SU-DHL-6 (cell line): ENCODE measurements at regions not wholly inside any gene's neighbourhood (a gene's known extent, or its start where the extent isn't known, plus 50 kb on each side); places are given as distances from the start of the nearest gene placed in this dataset.

Source experiments
- CTCF ChIP-seq: fragments of 200-600 bp; sonication (generic); IDR thresholded peaks from one replicate; pipeline ENCODE4 v1.5.1; 2017; ENCODE audit warnings: antibody characterized with exemption, mild to moderate bottlenecking, low read length, moderate library complexity; ENCODE audit not compliant: insufficient read depth, poor library complexity, severe bottlenecking
- EZH2phosphoT487 ChIP-seq: fragments of 200-600 bp; sonication (generic), shearing (Covaris generic); conservative IDR thresholded peaks from 2 replicates; pipeline ENCODE4 v1.6.1; 2018; ENCODE audit warnings: mild to moderate bottlenecking, antibody characterized with exemption, low read length, moderate library complexity, mixed read lengths

- TF ChIP-seq CTCF (no peak), EZH2phosphoT487 (no peak)
Observed at GRCh38 chr5:174316326-174316725, 270.8 kb downstream of the NSG2 start.
